ENCODE measurements at regions not wholly inside any gene's neighbourhood (a gene's known extent, or its start where the extent isn't known, plus 50 kb on each side); places are given as distances from the start of the nearest gene placed in this dataset.
"Not testable (repeated sequence)": the region's sequence is repeated elsewhere in the genome, so short reads cannot be mapped to it uniquely, and the experiment has no call there.

DNA sequence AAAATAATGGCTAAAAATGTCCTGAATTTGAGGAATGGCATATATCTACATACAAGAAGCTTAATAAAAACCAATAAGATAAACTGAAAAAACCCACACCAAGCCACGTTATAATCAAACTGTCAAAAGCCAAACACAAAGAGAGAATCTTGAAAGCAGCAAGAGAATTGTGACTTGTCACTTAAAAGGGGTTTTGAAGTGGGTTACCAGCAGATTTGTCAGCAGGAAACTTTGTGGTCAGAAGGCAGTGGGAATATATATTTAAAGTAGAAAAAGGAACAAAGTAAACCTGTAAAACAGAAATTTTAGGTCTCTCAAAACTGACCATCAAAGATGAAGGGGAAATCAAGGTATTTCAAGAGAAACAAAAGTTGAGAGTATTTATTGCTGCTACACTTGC is 171.9 kb upstream of the CNTNAP5 start:
- Histone ChIP-seq H3K4me3 (ENCODE audit: low read depth in 2 of 2, low read length in 2 of 2) (no peak overlapping the region), H3K36me3 (ENCODE audit: control insufficient read depth, insufficient read depth, low read length) (no peaks in the 10 kb centered on the region), H3K9me3 (ENCODE audit: control insufficient read depth, insufficient read depth, low read depth, low read length) (no peaks in the 10 kb centered on the region), H3K27ac (ENCODE audit: low read length) (no peak overlapping the region), H3K27me3 (ENCODE audit: control insufficient read depth, insufficient read depth, low read length) (no peaks in the 10 kb centered on the region), H3K4me1 (ENCODE audit: control insufficient read depth, insufficient read depth, low read length) (no peaks in the 10 kb centered on the region)
- ATAC-seq, result no peak
- intact Hi-C loops (cut with micrococcal nuclease; ENCODE audit: unreplicated experiment) (no loop called here), in situ Hi-C loops (cut with HindIII; ENCODE audit: low pct_unique_long_range_greater_than_20kb, low sequenced_read_pairs) (no loop called here)
- TF ChIP-seq TCF7L2 (IDR thresholded peaks at IDR 0.05; ENCODE audit: low read depth, low read length) (no peak), SIN3A (IDR thresholded peaks at IDR 0.05; ENCODE audit: borderline replicate concordance, insufficient read depth, low read depth, low read length) (no peak), POLR2AphosphoS5 (IDR thresholded peaks at IDR 0.05; ENCODE audit: low read depth, low read length) (no peak)
- TF ChIP-seq, protein P1, sequence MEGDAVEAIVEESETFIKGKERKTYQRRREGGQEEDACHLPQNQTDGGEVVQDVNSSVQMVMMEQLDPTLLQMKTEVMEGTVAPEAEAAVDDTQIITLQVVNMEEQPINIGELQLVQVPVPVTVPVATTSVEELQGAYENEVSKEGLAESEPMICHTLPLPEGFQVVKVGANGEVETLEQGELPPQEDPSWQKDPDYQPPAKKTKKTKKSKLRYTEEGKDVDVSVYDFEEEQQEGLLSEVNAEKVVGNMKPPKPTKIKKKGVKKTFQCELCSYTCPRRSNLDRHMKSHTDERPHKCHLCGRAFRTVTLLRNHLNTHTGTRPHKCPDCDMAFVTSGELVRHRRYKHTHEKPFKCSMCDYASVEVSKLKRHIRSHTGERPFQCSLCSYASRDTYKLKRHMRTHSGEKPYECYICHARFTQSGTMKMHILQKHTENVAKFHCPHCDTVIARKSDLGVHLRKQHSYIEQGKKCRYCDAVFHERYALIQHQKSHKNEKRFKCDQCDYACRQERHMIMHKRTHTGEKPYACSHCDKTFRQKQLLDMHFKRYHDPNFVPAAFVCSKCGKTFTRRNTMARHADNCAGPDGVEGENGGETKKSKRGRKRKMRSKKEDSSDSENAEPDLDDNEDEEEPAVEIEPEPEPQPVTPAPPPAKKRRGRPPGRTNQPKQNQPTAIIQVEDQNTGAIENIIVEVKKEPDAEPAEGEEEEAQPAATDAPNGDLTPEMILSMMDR (IDR thresholded peaks at IDR 0.05), result no peak
- TF ChIP-seq, protein P2, sequence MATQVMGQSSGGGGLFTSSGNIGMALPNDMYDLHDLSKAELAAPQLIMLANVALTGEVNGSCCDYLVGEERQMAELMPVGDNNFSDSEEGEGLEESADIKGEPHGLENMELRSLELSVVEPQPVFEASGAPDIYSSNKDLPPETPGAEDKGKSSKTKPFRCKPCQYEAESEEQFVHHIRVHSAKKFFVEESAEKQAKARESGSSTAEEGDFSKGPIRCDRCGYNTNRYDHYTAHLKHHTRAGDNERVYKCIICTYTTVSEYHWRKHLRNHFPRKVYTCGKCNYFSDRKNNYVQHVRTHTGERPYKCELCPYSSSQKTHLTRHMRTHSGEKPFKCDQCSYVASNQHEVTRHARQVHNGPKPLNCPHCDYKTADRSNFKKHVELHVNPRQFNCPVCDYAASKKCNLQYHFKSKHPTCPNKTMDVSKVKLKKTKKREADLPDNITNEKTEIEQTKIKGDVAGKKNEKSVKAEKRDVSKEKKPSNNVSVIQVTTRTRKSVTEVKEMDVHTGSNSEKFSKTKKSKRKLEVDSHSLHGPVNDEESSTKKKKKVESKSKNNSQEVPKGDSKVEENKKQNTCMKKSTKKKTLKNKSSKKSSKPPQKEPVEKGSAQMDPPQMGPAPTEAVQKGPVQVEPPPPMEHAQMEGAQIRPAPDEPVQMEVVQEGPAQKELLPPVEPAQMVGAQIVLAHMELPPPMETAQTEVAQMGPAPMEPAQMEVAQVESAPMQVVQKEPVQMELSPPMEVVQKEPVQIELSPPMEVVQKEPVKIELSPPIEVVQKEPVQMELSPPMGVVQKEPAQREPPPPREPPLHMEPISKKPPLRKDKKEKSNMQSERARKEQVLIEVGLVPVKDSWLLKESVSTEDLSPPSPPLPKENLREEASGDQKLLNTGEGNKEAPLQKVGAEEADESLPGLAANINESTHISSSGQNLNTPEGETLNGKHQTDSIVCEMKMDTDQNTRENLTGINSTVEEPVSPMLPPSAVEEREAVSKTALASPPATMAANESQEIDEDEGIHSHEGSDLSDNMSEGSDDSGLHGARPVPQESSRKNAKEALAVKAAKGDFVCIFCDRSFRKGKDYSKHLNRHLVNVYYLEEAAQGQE (IDR thresholded peaks at IDR 0.05; ENCODE audit: insufficient read depth in 1 of 2, low read depth in 2 of 2, low read length in 1 of 2), result no peak
- ChIA-PET POLR2A (no interaction called here), CTCF (no interaction called here)
- no TSS peak for BruUV-seq (replicated peaks)
- no peak for DNase-seq (ENCODE audit: low read depth, low spot score)

DNA sequence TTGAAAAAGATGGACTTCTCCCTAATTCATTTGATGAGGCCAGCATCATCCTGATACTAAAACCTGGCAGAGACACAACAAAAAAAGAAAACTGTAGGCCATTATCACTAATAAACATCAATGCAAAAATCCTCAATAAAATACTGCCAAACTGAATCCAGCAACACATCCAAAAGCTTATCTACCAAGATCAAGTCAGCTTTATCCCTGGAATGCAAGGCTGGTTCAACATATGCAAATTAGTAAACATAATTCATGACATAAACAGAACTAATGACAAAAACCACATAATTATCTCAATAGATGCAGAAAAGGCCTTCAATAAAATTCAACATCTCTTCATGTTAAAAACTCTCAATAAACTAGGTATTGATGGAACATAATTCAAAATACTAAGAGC is 166.1 kb upstream of the CNTNAP5 start:
- H3K27me3 ChIP-seq (ENCODE audit: control insufficient read depth, insufficient read depth, low read length); DNase-seq (ENCODE audit: low read depth, low spot score); H3K36me3 ChIP-seq (ENCODE audit: control insufficient read depth, insufficient read depth, low read length); in situ Hi-C loops (cut with HindIII; ENCODE audit: low pct_unique_long_range_greater_than_20kb, low sequenced_read_pairs); CTCF ChIA-PET; H3K9me3 ChIP-seq (ENCODE audit: control insufficient read depth, insufficient read depth, low read depth, low read length); POLR2A ChIA-PET; intact Hi-C loops (cut with micrococcal nuclease; ENCODE audit: unreplicated experiment); ATAC-seq; BruUV-seq (replicated peaks); H3K4me3 ChIP-seq (ENCODE audit: low read depth in 2 of 2, low read length in 2 of 2); H3K27ac ChIP-seq (ENCODE audit: low read length); H3K4me1 ChIP-seq (ENCODE audit: control insufficient read depth, insufficient read depth, low read length): not testable (repeated sequence)

DNA sequence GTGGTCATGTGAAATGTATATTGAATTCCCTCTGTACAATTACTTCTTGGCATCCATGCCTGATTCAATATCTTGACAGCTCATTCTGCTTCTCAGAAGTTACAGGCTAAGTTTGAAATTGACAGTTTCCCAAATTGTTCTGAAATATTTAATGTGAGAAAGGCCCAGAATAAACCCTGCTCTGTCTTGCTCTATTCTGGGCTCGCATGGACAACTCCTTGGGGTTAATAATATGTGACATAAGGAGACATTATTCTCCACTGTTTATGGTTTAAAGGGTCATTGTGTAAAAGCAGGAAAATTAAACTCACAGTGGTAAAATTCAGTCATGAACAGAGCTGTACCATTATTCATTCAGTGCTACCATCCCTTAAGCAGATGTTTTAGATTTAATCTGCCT is 160.7 kb upstream of the CNTNAP5 start:
- Histone ChIP-seq H3K36me3 (ENCODE audit: control insufficient read depth, insufficient read depth, low read length) (no peaks in the 10 kb centered on the region), H3K9me3 (ENCODE audit: control insufficient read depth, insufficient read depth, low read depth, low read length) (no peaks in the 10 kb centered on the region), H3K27me3 (ENCODE audit: control insufficient read depth, insufficient read depth, low read length) (no peaks in the 10 kb centered on the region), H3K4me1 (ENCODE audit: control insufficient read depth, insufficient read depth, low read length) (no peaks in the 10 kb centered on the region), H3K4me3 (ENCODE audit: low read depth in 2 of 2, low read length in 2 of 2) (no peak overlapping the region), H3K27ac (ENCODE audit: low read length) (no peak overlapping the region)
- BruUV-seq (replicated peaks), result no TSS peak
- intact Hi-C loops (cut with micrococcal nuclease; ENCODE audit: unreplicated experiment), result no loop called here
- ATAC-seq, result no peak
- POLR2A ChIA-PET, result no interaction called here
- in situ Hi-C loops (cut with HindIII; ENCODE audit: low pct_unique_long_range_greater_than_20kb, low sequenced_read_pairs), result no loop called here
- CTCF ChIA-PET, result no interaction called here
- TF ChIP-seq, protein P1 (IDR thresholded peaks at IDR 0.05), result no peak
- TF ChIP-seq, protein P2 (IDR thresholded peaks at IDR 0.05; ENCODE audit: insufficient read depth in 1 of 2, low read depth in 2 of 2, low read length in 1 of 2), result no peak
- TF ChIP-seq SIN3A (IDR thresholded peaks at IDR 0.05; ENCODE audit: borderline replicate concordance, insufficient read depth, low read depth, low read length) (no peak), POLR2AphosphoS5 (IDR thresholded peaks at IDR 0.05; ENCODE audit: low read depth, low read length) (no peak), TCF7L2 (IDR thresholded peaks at IDR 0.05; ENCODE audit: low read depth, low read length) (no peak)
- DNase-seq (ENCODE audit: low read depth, low spot score), result no peak

Data from Panc1 (cell line).